GM21515 (cell line): ENCODE measurements at regions not wholly inside any gene's neighbourhood (a gene's known extent, or its start where the extent isn't known, plus 50 kb on each side); places are given as distances from the start of the nearest gene placed in this dataset.

Experiments used
- ATAC-seq: cut with Tn5 transposase; IDR thresholded peaks from one replicate; pipeline ENCODE4 v1.9.1; 2021; ENCODE audit not compliant: unreplicated experiment

GRCh38 chr5:54719384-54720283 lies 202.1 kb downstream of the SNX18 start:
- no peak for ATAC-seq

- ATAC-seq, result no peak
Observed at GRCh38 chr5:54718656-54719055, 201.1 kb downstream of the SNX18 start.

- no peak for ATAC-seq
Observed at GRCh38 chr5:54717870-54718269, 200.3 kb downstream of the SNX18 start.

GRCh38 chr5:54717459-54717858 lies 199.9 kb downstream of the SNX18 start:
- ATAC-seq, result no peak

GRCh38 chr5:54713923-54714581 lies 196.5 kb downstream of the SNX18 start:
- ATAC-seq, result no peak

- ATAC-seq, result no peak
Observed at GRCh38 chr5:54709096-54709495, 191.5 kb downstream of the SNX18 start.

- ATAC-seq, result no peak
Observed at GRCh38 chr5:54707841-54708240, 190.3 kb downstream of the SNX18 start.

- ATAC-seq, result no peak
Observed at GRCh38 chr5:54705994-54706653, 188.6 kb downstream of the SNX18 start.

GRCh38 chr5:54704825-54705224 lies 187.3 kb downstream of the SNX18 start:
- no peak for ATAC-seq

- no peak for ATAC-seq
Observed at GRCh38 chr5:54704333-54704732, 186.8 kb downstream of the SNX18 start.

- ATAC-seq, result no peak
Observed at GRCh38 chr5:54703565-54704255, 186.2 kb downstream of the SNX18 start.

GRCh38 chr5:54703133-54703532 lies 185.6 kb downstream of the SNX18 start:
- ATAC-seq, result no peak

GRCh38 chr5:54702470-54702869 lies 184.9 kb downstream of the SNX18 start:
- no peak for ATAC-seq

- ATAC-seq, result no peak
Observed at GRCh38 chr5:54700986-54701578, 183.5 kb downstream of the SNX18 start.

- no peak for ATAC-seq
Observed at GRCh38 chr5:54696931-54697330, 179.4 kb downstream of the SNX18 start.

GRCh38 chr5:54696346-54696745 lies 178.8 kb downstream of the SNX18 start:
- ATAC-seq, result no peak

GRCh38 chr5:54695198-54695966 lies 177.8 kb downstream of the SNX18 start:
- no peak for ATAC-seq

GRCh38 chr5:54693936-54694657 lies 176.5 kb downstream of the SNX18 start:
- no peak for ATAC-seq

- ATAC-seq, result no peak
Observed at GRCh38 chr5:54692631-54693030, 175.1 kb downstream of the SNX18 start.
